ENCODE measurements at regions not wholly inside any gene's neighbourhood (a gene's known extent, or its start where the extent isn't known, plus 50 kb on each side); places are given as distances from the start of the nearest gene placed in this dataset.

- H3K9me3 ChIP-seq: no peaks in the 10 kb centered on the region
- CTCF ChIA-PET: no interaction called here
- 100% methylated on average over 1 of the region's 2 CpGs for WGBS (ENCODE audit: insufficient coverage)
- POLR2A ChIA-PET: no interaction called here
- H3K27ac Mint-ChIP-seq: no peak overlapping the region
- H3K4me3 Mint-ChIP-seq: no peak overlapping the region
- H3K4me1 ChIP-seq (ENCODE audit: control insufficient read depth in 1 of 2, extremely low read depth in 1 of 2, insufficient read depth in 2 of 2, low read length in 2 of 2): no peaks in the 10 kb centered on the region
- ATAC-seq (replicated peaks in 1 of 4): no peak
- no peak for DNase-seq
- peaks cover 14% of the 10 kb centered on the region for H3K36me3 Mint-ChIP-seq
- H3K27me3 Mint-ChIP-seq: no peaks in the 10 kb centered on the region
- no peaks in the 10 kb centered on the region for H3K4me1 Mint-ChIP-seq
- peaks cover 0 to 2% of the 10 kb centered on the region in 2 experiments for H3K27me3 ChIP-seq (replicated peaks in 1 of 2; ENCODE audit: control insufficient read depth in 2 of 2, extremely low read depth in 1 of 2, insufficient read depth in 2 of 2, low read length in 1 of 2)
- no peak overlapping the region for H3K4me3 ChIP-seq (ENCODE audit: control insufficient read depth in 1 of 2, extremely low read depth in 1 of 2, low read length in 1 of 2)
- no peaks in the 10 kb centered on the region for H3K36me3 ChIP-seq (ENCODE audit: control insufficient read depth in 2 of 2, extremely low read depth in 1 of 2, insufficient read depth in 1 of 2, low read length in 1 of 2)
- no peaks in the 10 kb centered on the region for H3K9me3 Mint-ChIP-seq
- no peak overlapping the region for H3K27ac ChIP-seq (ENCODE audit: low read length)
Measured at GRCh38 chr4:4714331-4714730, 145.1 kb upstream of the MSX1 start.

GRCh38 chr4:4712800-4713528, 146.5 kb upstream of the MSX1 start:
- Histone ChIP-seq H3K36me3 (ENCODE audit: control insufficient read depth in 2 of 2, extremely low read depth in 1 of 2, insufficient read depth in 1 of 2, low read length in 1 of 2) (no peaks in the 10 kb centered on the region), H3K9me3 (no peaks in the 10 kb centered on the region), H3K27me3 (replicated peaks in 1 of 2; ENCODE audit: control insufficient read depth in 2 of 2, extremely low read depth in 1 of 2, insufficient read depth in 2 of 2, low read length in 1 of 2) (no peaks in the 10 kb centered on the region), H3K4me3 (ENCODE audit: control insufficient read depth in 1 of 2, extremely low read depth in 1 of 2, low read length in 1 of 2) (no peak overlapping the region), H3K27ac (ENCODE audit: low read length) (no peak overlapping the region), H3K4me1 (ENCODE audit: control insufficient read depth in 1 of 2, extremely low read depth in 1 of 2, insufficient read depth in 2 of 2, low read length in 2 of 2) (no peaks in the 10 kb centered on the region)
- Mint-ChIP-seq H3K4me3 (no peak overlapping the region), H3K4me1 (no peaks in the 10 kb centered on the region), H3K9me3 (peaks cover 4 to 8% (median 6%) of the 10 kb centered on the region in 3 donors), H3K27me3 (no peaks in the 10 kb centered on the region), H3K36me3 (peaks cover 17% of the 10 kb centered on the region), H3K27ac (no peak overlapping the region)
- WGBS (ENCODE audit: insufficient coverage): no CpG with 5 or more reads among the region's 3 CpGs
- ChIA-PET POLR2A (no interaction called here), CTCF (no interaction called here)
- DNase-seq (no peak), ATAC-seq (replicated peaks in 1 of 4) (no peak)

- WGBS (ENCODE audit: insufficient coverage): 100% methylated on average over 1 of the region's 3 CpGs
- Histone ChIP-seq H3K4me3 (ENCODE audit: control insufficient read depth in 1 of 2, extremely low read depth in 1 of 2, low read length in 1 of 2) (no peak overlapping the region), H3K27me3 (replicated peaks in 1 of 2; ENCODE audit: control insufficient read depth in 2 of 2, extremely low read depth in 1 of 2, insufficient read depth in 2 of 2, low read length in 1 of 2) (no peaks in the 10 kb centered on the region), H3K27ac (ENCODE audit: low read length) (no peak overlapping the region), H3K4me1 (ENCODE audit: control insufficient read depth in 1 of 2, extremely low read depth in 1 of 2, insufficient read depth in 2 of 2, low read length in 2 of 2) (no peaks in the 10 kb centered on the region), H3K9me3 (no peaks in the 10 kb centered on the region), H3K36me3 (ENCODE audit: control insufficient read depth in 2 of 2, extremely low read depth in 1 of 2, insufficient read depth in 1 of 2, low read length in 1 of 2) (no peaks in the 10 kb centered on the region)
- Mint-ChIP-seq H3K36me3 (peaks cover 19% of the 10 kb centered on the region), H3K4me3 (no peak overlapping the region), H3K9me3 (peaks cover 4 to 8% (median 6%) of the 10 kb centered on the region in 3 donors), H3K4me1 (no peaks in the 10 kb centered on the region), H3K27ac (no peak overlapping the region), H3K27me3 (no peaks in the 10 kb centered on the region)
- CTCF ChIA-PET: no interaction called here
- ATAC-seq (replicated peaks in 1 of 4) (no peak), DNase-seq (no peak)
- POLR2A ChIA-PET: no interaction called here
Measured at GRCh38 chr4:4711902-4712301, 147.6 kb upstream of the MSX1 start.

GRCh38 chr4:4709736-4710135, 149.7 kb upstream of the MSX1 start:
- CTCF ChIA-PET: no interaction called here
- POLR2A ChIA-PET: no interaction called here
- Histone ChIP-seq H3K36me3 (ENCODE audit: control insufficient read depth in 2 of 2, extremely low read depth in 1 of 2, insufficient read depth in 1 of 2, low read length in 1 of 2) (no peaks in the 10 kb centered on the region), H3K4me3 (ENCODE audit: control insufficient read depth in 1 of 2, extremely low read depth in 1 of 2, low read length in 1 of 2) (no peak overlapping the region), H3K27ac (ENCODE audit: low read length) (no peak overlapping the region), H3K9me3 (no peaks in the 10 kb centered on the region), H3K4me1 (ENCODE audit: control insufficient read depth in 1 of 2, extremely low read depth in 1 of 2, insufficient read depth in 2 of 2, low read length in 2 of 2) (no peaks in the 10 kb centered on the region), H3K27me3 (replicated peaks in 1 of 2; ENCODE audit: control insufficient read depth in 2 of 2, extremely low read depth in 1 of 2, insufficient read depth in 2 of 2, low read length in 1 of 2) (no peaks in the 10 kb centered on the region)
- Mint-ChIP-seq H3K4me1 (no peaks in the 10 kb centered on the region), H3K27ac (no peak overlapping the region), H3K9me3 (peaks cover 4 to 8% (median 6%) of the 10 kb centered on the region in 3 donors), H3K36me3 (peaks cover 36% of the 10 kb centered on the region), H3K4me3 (no peak overlapping the region), H3K27me3 (no peaks in the 10 kb centered on the region)
- 100% methylated on average over 3 of the region's 5 CpGs for WGBS (ENCODE audit: insufficient coverage)
- ATAC-seq (replicated peaks in 1 of 4): no peak
- DNase-seq: no peak

GRCh38 chr4:4704267-4704666, 155.2 kb upstream of the MSX1 start:
- no peak overlapping the region for H3K4me3 Mint-ChIP-seq
- H3K4me1 Mint-ChIP-seq: no peaks in the 10 kb centered on the region
- 67% methylated on average over 5 of the region's 7 CpGs for WGBS (ENCODE audit: insufficient coverage)

GRCh38 chr4:4697584-4697983, 155.7 kb upstream of the STX18 start:
- H3K36me3 Mint-ChIP-seq: peaks cover 15% of the 10 kb centered on the region
- POLR2A ChIA-PET: no interaction called here
- no peak overlapping the region for H3K27ac ChIP-seq (ENCODE audit: low read length)
- no peaks in the 10 kb centered on the region for H3K4me1 ChIP-seq (ENCODE audit: control insufficient read depth in 1 of 2, extremely low read depth in 1 of 2, insufficient read depth in 2 of 2, low read length in 2 of 2)
- H3K4me3 Mint-ChIP-seq: no peak overlapping the region
- no peaks in the 10 kb centered on the region for H3K27me3 ChIP-seq (replicated peaks in 1 of 2; ENCODE audit: control insufficient read depth in 2 of 2, extremely low read depth in 1 of 2, insufficient read depth in 2 of 2, low read length in 1 of 2)
- ATAC-seq (replicated peaks in 1 of 4) (no peak), DNase-seq (no peak)
- no peaks in the 10 kb centered on the region for H3K36me3 ChIP-seq (ENCODE audit: control insufficient read depth in 2 of 2, extremely low read depth in 1 of 2, insufficient read depth in 1 of 2, low read length in 1 of 2)
- CTCF ChIA-PET: no interaction called here
- no peaks in the 10 kb centered on the region for H3K9me3 Mint-ChIP-seq
- no peak overlapping the region for H3K27ac Mint-ChIP-seq
- no peaks in the 10 kb centered on the region for H3K4me1 Mint-ChIP-seq
- no peaks in the 10 kb centered on the region for H3K27me3 Mint-ChIP-seq
- no peaks in the 10 kb centered on the region for H3K9me3 ChIP-seq
- no peak overlapping the region for H3K4me3 ChIP-seq (ENCODE audit: control insufficient read depth in 1 of 2, extremely low read depth in 1 of 2, low read length in 1 of 2)

More at GRCh38 chr4:4704267-4704666, 155.2 kb upstream of the MSX1 start:
- DNase-seq: no peak
- Mint-ChIP-seq H3K9me3 (peaks cover 4 to 12% (median 8%) of the 10 kb centered on the region in 3 donors), H3K36me3 (peaks cover 43% of the 10 kb centered on the region), H3K27ac (no peak overlapping the region), H3K27me3 (no peaks in the 10 kb centered on the region)
- ChIA-PET CTCF (no interaction called here), POLR2A (no interaction called here)
- Histone ChIP-seq H3K27me3 (replicated peaks in 1 of 2; ENCODE audit: control insufficient read depth in 2 of 2, extremely low read depth in 1 of 2, insufficient read depth in 2 of 2, low read length in 1 of 2) (no peaks in the 10 kb centered on the region), H3K9me3 (no peaks in the 10 kb centered on the region), H3K36me3 (ENCODE audit: control insufficient read depth in 2 of 2, extremely low read depth in 1 of 2, insufficient read depth in 1 of 2, low read length in 1 of 2) (peaks cover 0 to 3% of the 10 kb centered on the region in 2 donors), H3K4me1 (ENCODE audit: control insufficient read depth in 1 of 2, extremely low read depth in 1 of 2, insufficient read depth in 2 of 2, low read length in 2 of 2) (no peaks in the 10 kb centered on the region), H3K27ac (ENCODE audit: low read length) (no peak overlapping the region), H3K4me3 (ENCODE audit: control insufficient read depth in 1 of 2, extremely low read depth in 1 of 2, low read length in 1 of 2) (no peak overlapping the region)
- ATAC-seq (replicated peaks in 1 of 4): no peak

GRCh38 chr4:4696530-4696929, 154.7 kb upstream of the STX18 start:
- ChIA-PET CTCF (no interaction called here), POLR2A (no interaction called here)
- ATAC-seq (replicated peaks in 1 of 4) (no peak), DNase-seq (no peak)
- Histone ChIP-seq H3K4me3 (ENCODE audit: control insufficient read depth in 1 of 2, extremely low read depth in 1 of 2, low read length in 1 of 2) (no peak overlapping the region), H3K9me3 (no peaks in the 10 kb centered on the region), H3K27ac (ENCODE audit: low read length) (no peak overlapping the region), H3K36me3 (ENCODE audit: control insufficient read depth in 2 of 2, extremely low read depth in 1 of 2, insufficient read depth in 1 of 2, low read length in 1 of 2) (no peaks in the 10 kb centered on the region), H3K27me3 (replicated peaks in 1 of 2; ENCODE audit: control insufficient read depth in 2 of 2, extremely low read depth in 1 of 2, insufficient read depth in 2 of 2, low read length in 1 of 2) (no peaks in the 10 kb centered on the region), H3K4me1 (ENCODE audit: control insufficient read depth in 1 of 2, extremely low read depth in 1 of 2, insufficient read depth in 2 of 2, low read length in 2 of 2) (no peaks in the 10 kb centered on the region)
- 92% methylated on average over 6 of the region's 9 CpGs for WGBS (ENCODE audit: insufficient coverage)
- no peaks in the 10 kb centered on the region for H3K27me3 Mint-ChIP-seq
- H3K4me1 Mint-ChIP-seq: no peaks in the 10 kb centered on the region
- H3K36me3 Mint-ChIP-seq: peaks cover 22% of the 10 kb centered on the region
- H3K4me3 Mint-ChIP-seq: no peak overlapping the region
- H3K27ac Mint-ChIP-seq: no peak overlapping the region
- no peaks in the 10 kb centered on the region for H3K9me3 Mint-ChIP-seq
